H1 (cell line): ENCODE measurements at regions not wholly inside any gene's neighbourhood (a gene's known extent, or its start where the extent isn't known, plus 50 kb on each side); places are given as distances from the start of the nearest gene placed in this dataset.

Experiments
- ASH2L ChIP-seq: fragments of 200-600, 300-600 bp; sonication (generic); IDR thresholded peaks from one replicate; pipeline ENCODE4 v1.7.1; 2017; ENCODE audit warnings: low read length
- ATF2 ChIP-seq: IDR thresholded peaks from 2 replicates; pipeline ENCODE4 v1.6.1; 2012; ENCODE audit warnings: low read length, inconsistent platforms
- CEBPB ChIP-seq: IDR thresholded peaks from 2 replicates; pipeline ENCODE4 v1.6.1; 2012; ENCODE audit warnings: low read depth, low read length
- E2F6 ChIP-seq: IDR thresholded peaks from 2 replicates; pipeline ENCODE4 v1.6.1; 2012; ENCODE audit warnings: inconsistent platforms
- MAFK ChIP-seq: IDR thresholded peaks from 2 replicates; pipeline ENCODE4 v1.6.1; 2012; ENCODE audit warnings: low read depth, mild to moderate bottlenecking, improper control_type of control experiment, low read length
- NRF1 ChIP-seq: IDR thresholded peaks from 2 replicates; pipeline ENCODE4 v1.6.1; 2011; ENCODE audit warnings: mild to moderate bottlenecking, low read depth, low read length, improper control_type of control experiment
- RBBP5 ChIP-seq: IDR thresholded peaks from 2 replicates; pipeline ENCODE4 v1.7.1; 2012; ENCODE audit warnings: low read depth, mild to moderate bottlenecking, inconsistent platforms, low read length, moderate library complexity, borderline replicate concordance
- RNF2 ChIP-seq: fragments of 200-900, 300-1000 bp; sonication (generic); IDR thresholded peaks from 2 replicates; pipeline ENCODE4 v1.7.1; 2016; ENCODE audit warnings: borderline replicate concordance, low read depth, mild to moderate bottlenecking, antibody characterized with exemption, low read length; ENCODE audit not compliant: poor library complexity, severe bottlenecking; ENCODE audit errors: missing control alignments
- SP1 ChIP-seq: IDR thresholded peaks from 2 replicates; pipeline ENCODE4 v1.6.1; 2011; ENCODE audit warnings: low read depth, low read length

GRCh38 chr7:155203059-155203881, 94.4 kb upstream of the INSIG1 start (continued):
- TF ChIP-seq ATF2 (no peak), CEBPB (no peak), MAFK (no peak), E2F6 (no peak), ASH2L (no peak), SP1 (no peak), RBBP5 (no peak), NRF1 (no peak), RNF2 (no peak)
